Nephron progenitor cell (in vitro differentiated cells): ENCODE measurements at regions not wholly inside any gene's neighbourhood (a gene's known extent, or its start where the extent isn't known, plus 50 kb on each side); places are given as distances from the start of the nearest gene placed in this dataset.
"Not testable (repeated sequence)": the region's sequence is repeated elsewhere in the genome, so short reads cannot be mapped to it uniquely, and the experiment has no call there.

Experiments
- DNase-seq: peaks from one replicate; pipeline ENCODE4 v3.0.0; 2021
- H3K27ac Mint-ChIP-seq: 2 replicates; pipeline ENCODE4 v1.8.0; 2021; ENCODE audit warnings: mild to moderate bottlenecking, moderate library complexity, mixed read lengths
- H3K27me3 Mint-ChIP-seq: 2 replicates; pipeline ENCODE4 v1.8.0; 2021; ENCODE audit warnings: mild to moderate bottlenecking, low read depth, mixed read lengths; ENCODE audit not compliant: poor library complexity
- H3K36me3 Mint-ChIP-seq: 2 replicates; pipeline ENCODE4 v1.8.0; 2021; ENCODE audit warnings: low read depth, mixed read lengths
- H3K4me1 Mint-ChIP-seq: 2 replicates; pipeline ENCODE4 v1.8.0; 2021; ENCODE audit warnings: mixed read lengths
- H3K4me3 Mint-ChIP-seq: 2 replicates; pipeline ENCODE4 v1.8.0; 2021; ENCODE audit warnings: mild to moderate bottlenecking, moderate library complexity, mixed read lengths
- H3K9me3 Mint-ChIP-seq: 2 replicates; pipeline ENCODE4 v1.8.0; 2021; ENCODE audit warnings: mild to moderate bottlenecking, moderate library complexity, mixed read lengths
- TF ChIP-seq, protein P1 (sequence below): fragments of 200-600 bp; sonication (generic); IDR thresholded peaks from 2 replicates; pipeline ENCODE4 v1.5.0; 2021; ENCODE audit warnings: antibody characterized with exemption

DNA sequence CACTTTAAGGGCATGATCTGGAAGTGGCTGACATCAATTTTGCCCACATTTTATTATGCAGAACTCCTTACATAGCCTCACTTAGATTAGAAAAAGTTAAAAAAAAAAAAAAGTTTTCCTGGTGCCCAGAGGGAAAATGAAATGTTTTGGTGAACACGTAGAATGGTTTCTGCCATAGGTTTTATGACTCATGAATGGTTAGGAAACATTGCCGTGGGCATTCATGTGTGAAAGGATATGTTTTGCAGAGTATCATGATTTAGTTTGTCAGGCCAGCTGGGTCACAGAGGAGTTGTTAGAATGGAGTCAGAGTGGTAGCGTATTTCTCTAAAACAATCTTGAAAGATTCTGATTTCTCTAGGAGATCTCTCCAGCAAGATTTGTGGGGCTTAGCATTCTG is 133.8 kb downstream of the MRPL57 start:
- Mint-ChIP-seq H3K9me3 (no peaks in the 10 kb centered on the region), H3K4me3 (no peak overlapping the region), H3K27ac (no peak overlapping the region), H3K36me3 (no peaks in the 10 kb centered on the region), H3K27me3 (no peaks in the 10 kb centered on the region), H3K4me1 (peaks cover 12% of the 10 kb centered on the region)
- no peak for DNase-seq
- TF ChIP-seq, protein P1, sequence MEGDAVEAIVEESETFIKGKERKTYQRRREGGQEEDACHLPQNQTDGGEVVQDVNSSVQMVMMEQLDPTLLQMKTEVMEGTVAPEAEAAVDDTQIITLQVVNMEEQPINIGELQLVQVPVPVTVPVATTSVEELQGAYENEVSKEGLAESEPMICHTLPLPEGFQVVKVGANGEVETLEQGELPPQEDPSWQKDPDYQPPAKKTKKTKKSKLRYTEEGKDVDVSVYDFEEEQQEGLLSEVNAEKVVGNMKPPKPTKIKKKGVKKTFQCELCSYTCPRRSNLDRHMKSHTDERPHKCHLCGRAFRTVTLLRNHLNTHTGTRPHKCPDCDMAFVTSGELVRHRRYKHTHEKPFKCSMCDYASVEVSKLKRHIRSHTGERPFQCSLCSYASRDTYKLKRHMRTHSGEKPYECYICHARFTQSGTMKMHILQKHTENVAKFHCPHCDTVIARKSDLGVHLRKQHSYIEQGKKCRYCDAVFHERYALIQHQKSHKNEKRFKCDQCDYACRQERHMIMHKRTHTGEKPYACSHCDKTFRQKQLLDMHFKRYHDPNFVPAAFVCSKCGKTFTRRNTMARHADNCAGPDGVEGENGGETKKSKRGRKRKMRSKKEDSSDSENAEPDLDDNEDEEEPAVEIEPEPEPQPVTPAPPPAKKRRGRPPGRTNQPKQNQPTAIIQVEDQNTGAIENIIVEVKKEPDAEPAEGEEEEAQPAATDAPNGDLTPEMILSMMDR = no peak

DNA sequence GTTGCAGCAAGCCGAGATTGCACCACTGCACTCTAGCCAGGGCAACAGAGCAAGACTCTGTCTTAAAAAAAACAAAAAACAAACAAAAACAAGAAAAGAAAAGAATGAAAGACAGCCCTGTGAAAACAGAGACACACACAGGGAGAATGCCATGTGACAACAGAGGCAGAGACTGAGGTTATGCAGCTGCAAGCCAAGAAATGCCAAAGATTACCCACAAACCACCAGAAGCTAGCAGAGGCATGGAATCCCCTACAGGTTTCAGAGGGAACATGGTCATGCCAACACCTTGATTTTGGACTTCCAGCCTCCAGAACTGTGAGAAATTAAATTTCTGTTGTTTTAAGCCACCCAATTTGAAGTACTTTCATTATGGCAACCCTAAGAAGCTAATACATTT is 138.5 kb downstream of the MRPL57 start:
- not testable (repeated sequence) for H3K27ac Mint-ChIP-seq, H3K4me1 Mint-ChIP-seq, DNase-seq, H3K27me3 Mint-ChIP-seq, H3K4me3 Mint-ChIP-seq
- H3K36me3 Mint-ChIP-seq = peaks cover 14% of the 10 kb centered on the region
- peaks cover 11% of the 10 kb centered on the region for H3K9me3 Mint-ChIP-seq

DNA sequence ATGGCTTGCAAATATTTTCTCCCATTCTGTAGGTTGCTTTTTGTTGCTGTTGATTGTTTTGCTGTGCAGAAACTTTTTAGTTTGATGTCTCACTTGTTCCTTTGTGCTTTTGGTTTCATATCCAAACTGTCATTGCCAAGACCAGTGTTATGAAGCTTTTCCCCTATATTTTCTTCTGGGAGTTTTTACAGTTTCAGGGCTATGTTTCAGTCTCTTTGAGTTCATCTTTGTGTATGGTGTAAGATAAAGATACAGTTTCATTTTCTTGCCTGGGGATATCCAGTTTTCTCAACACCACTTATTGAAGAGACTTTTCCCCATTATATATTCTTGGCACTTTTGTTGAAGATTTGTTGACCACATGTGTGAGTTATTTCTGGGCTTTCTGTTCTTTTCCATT is 139.9 kb downstream of the MRPL57 start:
- no peak for DNase-seq
- Mint-ChIP-seq H3K36me3 (peaks cover 14% of the 10 kb centered on the region), H3K9me3 (peaks cover 11% of the 10 kb centered on the region), H3K27ac (no peak overlapping the region), H3K27me3 (no peaks in the 10 kb centered on the region), H3K4me3 (no peak overlapping the region), H3K4me1 (no peaks in the 10 kb centered on the region)
- TF ChIP-seq, protein P1 = no peak

- peaks cover 11% of the 10 kb centered on the region for H3K4me1 Mint-ChIP-seq
Measured at GRCh38 chr13:21318891-21319532, 140.1 kb downstream of the ZDHHC20 start.

GRCh38 chr13:21319869-21320641 is 139.0 kb downstream of the ZDHHC20 start:
- H3K4me1 Mint-ChIP-seq = peaks cover 11% of the 10 kb centered on the region
- no peak overlapping the region for H3K27ac Mint-ChIP-seq
- peaks cover 14% of the 10 kb centered on the region for H3K36me3 Mint-ChIP-seq
- no peak overlapping the region for H3K4me3 Mint-ChIP-seq
- H3K9me3 Mint-ChIP-seq = peaks cover 11% of the 10 kb centered on the region
- TF ChIP-seq, protein P1 = no peak
- DNase-seq = no peak
- H3K27me3 Mint-ChIP-seq = peaks cover 23% of the 10 kb centered on the region

More at GRCh38 chr13:21318891-21319532, 140.1 kb downstream of the ZDHHC20 start:
- H3K9me3 Mint-ChIP-seq = peaks cover 11% of the 10 kb centered on the region
- no peak for DNase-seq
- H3K27ac Mint-ChIP-seq = no peak overlapping the region
- H3K36me3 Mint-ChIP-seq = peaks cover 14% of the 10 kb centered on the region
- TF ChIP-seq, protein P1 = no peak
- H3K4me3 Mint-ChIP-seq = no peak overlapping the region
- H3K27me3 Mint-ChIP-seq = peaks cover 13% of the 10 kb centered on the region

DNA sequence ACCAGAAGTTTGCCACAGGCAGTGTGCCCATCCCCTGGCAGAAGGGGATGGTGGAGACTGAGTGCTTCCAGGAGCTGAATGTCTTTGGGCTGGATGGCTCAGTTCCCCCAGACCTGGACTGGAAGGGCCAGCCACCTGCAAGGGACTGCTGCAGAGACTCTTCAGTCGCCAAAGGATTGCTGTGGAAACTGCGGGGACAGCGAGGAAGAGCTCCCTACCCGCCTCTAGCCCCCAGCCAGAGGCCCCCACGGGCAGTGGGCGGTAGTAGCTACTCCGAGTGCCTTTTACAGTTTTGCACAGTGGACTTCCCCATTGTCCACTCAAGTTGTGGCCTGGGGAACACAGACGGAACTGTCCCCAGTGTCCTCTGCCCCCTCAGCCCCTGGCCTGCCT is 138.5 kb downstream of the ZDHHC20 start:
- DNase-seq = no peak
- H3K36me3 Mint-ChIP-seq = peaks cover 14% of the 10 kb centered on the region
- TF ChIP-seq, protein P1 = no peak
- H3K9me3 Mint-ChIP-seq = peaks cover 11% of the 10 kb centered on the region
- no peak overlapping the region for H3K4me3 Mint-ChIP-seq
- peaks cover 29% of the 10 kb centered on the region for H3K27me3 Mint-ChIP-seq
- H3K27ac Mint-ChIP-seq = no peak overlapping the region
- peaks cover 12% of the 10 kb centered on the region for H3K4me1 Mint-ChIP-seq
